ENCODE measurements at regions not wholly inside any gene's neighbourhood (a gene's known extent, or its start where the extent isn't known, plus 50 kb on each side); places are given as distances from the start of the nearest gene placed in this dataset.

DNA sequence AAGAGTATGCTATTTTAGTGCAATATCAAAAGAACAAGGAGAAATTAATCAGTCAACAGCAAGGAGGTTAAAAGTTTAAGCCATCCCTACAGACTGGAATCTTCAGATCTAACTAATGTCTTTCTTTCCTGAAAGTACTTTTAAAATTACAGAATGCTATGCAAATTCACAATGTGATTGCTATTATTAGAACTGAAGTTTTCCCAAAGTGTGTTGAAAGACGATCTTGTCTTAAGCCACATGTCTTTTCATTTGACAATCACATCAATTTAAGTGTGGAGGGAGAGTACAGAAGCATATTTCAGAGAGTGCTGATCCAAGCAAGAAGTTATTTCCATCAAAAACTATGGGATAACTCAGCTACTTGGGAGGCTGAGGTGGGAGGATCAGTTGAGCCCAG, 64.7 kb upstream of the TNIP3 start:
- DNase-seq (ENCODE audit: low spot score) (no peak), ATAC-seq (no peak)

DNA sequence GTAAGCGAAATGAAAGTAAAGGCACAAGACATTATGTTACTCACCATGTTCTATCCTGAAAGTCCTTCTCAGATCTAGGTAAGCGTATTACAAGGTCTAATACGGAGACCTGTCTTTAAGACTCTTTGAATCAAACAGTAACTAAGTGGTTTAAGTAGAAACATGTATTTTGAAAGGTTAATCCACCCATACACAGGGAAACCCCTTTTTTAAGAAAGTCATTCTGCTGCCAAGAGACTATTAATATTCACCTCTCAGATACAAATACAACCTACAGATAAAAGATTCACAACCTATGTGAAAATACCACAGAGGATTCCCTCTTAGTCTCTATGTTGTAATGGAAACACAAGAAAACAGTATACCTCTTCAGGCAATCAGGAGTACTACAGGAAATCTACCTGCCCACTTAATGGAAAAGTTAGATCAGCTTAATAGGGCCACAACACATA, 63.2 kb upstream of the TNIP3 start:
- DNase-seq (ENCODE audit: low spot score) (no peak), ATAC-seq (no peak)

DNA sequence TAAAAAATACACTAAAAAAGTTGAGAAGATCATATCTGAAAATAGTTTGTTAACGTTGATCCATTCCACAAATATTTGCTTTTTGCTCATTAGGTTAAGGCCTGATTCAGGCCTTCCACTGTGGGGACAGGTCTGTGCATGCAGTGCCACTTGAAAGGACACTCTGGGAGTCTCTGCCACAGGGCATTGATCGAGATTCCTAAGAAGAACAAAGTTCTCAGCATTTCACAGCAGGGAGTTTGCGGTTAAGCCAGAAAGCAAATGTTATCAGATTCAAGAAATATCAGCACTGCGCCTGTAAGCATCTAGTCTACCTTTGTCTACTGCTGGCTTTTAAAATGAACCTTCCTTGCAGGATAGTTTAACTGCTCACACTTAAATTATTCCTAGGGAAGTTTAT, 62.2 kb upstream of the TNIP3 start:
- DNase-seq (ENCODE audit: low spot score) (no peak), ATAC-seq (no peak)

DNA sequence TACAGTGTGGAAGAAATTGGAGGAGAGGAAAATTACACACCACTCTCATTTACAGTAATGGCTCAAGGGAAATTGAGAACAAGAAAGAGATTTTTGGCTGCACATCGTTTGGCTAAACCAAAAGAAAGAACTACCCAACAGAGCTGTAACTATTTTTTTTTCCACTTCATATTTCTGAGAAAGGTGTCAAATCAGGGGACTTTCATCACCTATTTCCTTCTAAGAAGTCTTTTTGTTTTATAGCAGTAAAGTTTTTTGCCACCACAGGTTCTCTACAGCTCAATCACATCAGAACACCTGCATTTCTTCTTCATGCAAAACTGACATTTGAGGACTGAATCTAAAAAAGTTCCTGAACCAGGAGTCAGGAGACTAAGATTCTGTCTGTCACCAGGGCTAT, 57.5 kb upstream of the TNIP3 start:
- ATAC-seq (no peak), DNase-seq (ENCODE audit: low spot score) (no peak)

DNA sequence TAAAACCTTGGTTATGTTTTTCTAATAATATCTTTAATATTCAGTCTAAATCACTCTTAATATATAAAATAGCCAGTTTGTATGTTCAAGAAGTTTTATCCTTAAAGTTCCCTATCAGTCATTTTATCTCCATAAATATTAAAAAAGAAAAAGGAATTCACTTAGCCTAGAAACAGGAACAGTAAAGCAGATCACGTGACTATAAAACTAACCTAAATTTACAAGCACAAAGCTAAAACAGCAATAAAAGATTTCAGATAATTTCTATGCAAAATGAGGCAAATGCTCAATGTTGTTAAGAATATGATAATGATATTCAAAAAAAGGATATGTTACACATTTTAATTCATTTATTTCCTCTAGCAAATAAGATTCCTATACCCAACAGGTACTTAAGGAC, 57.1 kb upstream of the TNIP3 start:
- ATAC-seq (no peak), DNase-seq (ENCODE audit: low spot score) (no peak)

DNA sequence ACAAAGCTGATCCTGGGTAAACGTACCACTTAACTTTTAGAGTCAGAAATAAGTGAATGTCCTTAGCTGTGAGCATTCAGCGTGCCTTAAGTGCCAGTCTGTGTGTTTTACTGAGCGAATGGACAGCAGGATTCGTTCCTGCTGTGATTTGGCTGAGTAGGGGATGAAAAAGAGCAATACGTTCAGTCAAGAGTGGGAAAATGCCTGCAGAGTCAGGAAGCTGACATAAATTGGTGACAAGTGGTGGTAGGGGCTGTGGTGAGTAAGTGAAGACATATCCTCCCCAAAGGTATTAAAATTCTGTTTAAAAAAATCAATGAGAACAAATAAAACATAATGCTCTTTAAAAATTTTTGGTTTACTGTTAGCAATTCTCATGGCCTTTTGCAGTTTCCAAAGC, 56.6 kb upstream of the TNIP3 start:
- DNase-seq (ENCODE audit: low spot score) (no peak), ATAC-seq (no peak)

DNA sequence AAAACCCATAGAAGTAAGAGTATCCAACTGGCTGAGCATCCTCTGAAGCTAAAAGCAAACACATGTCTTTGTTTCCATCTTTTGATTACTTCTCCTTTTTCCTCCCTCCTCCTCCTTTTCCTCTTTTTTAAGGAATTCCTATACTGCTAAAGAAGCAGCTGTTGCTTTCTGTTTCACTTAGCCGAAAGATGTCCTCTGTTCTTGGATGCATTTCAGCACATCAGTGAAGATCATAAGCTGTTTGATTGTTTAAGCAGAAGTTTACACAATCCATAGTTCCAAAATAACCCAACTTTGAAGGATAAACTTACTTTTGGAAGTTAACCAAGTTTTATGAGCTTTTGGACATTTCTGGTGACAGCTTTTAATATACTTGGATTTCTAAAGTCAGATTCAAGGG, 55.1 kb upstream of the TNIP3 start:
- ATAC-seq, result no peak
- no peak for DNase-seq (ENCODE audit: low spot score)

DNA sequence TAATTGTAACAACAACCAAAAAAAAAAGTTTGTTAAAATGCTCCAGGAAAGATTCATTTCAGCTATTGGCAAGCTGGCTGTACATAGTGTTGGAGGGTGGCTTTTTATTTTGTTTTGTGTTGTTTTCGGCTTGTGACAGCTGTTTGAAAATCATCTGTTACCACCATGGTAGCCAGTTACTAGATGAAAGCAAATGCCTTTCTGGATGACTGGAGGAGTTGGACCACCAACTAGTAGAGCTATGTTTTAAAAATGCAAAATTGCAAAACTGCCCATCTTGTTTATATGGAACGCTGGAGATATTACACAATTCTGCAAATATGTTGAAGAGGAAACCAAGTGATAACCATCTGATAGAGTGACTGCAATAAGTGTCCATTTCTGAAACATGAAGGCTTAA, 53.2 kb upstream of the TNIP3 start:
- DNase-seq (ENCODE audit: low spot score), result no peak
- no peak for ATAC-seq

DNA sequence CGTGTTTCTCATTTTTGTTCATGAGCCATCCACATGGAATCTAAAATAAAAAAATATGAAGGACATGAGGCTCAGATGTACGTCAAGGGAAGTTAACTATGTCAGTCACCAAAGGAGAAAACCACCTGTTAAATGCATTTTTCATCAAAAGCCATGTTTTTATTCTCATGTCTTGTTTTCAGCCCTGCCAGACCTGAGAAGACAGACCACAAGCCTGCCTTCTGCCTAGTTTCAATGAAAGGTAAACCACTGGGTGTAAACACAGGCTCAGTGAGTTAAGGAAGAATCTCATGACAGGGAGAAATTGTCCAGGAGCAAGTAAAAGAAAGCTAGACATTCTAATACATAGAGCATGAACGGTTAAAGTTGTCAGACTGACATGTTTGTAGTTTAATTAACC, 52.3 kb upstream of the TNIP3 start:
- DNase-seq (ENCODE audit: low spot score), result no peak
- ATAC-seq, result no peak

DNA sequence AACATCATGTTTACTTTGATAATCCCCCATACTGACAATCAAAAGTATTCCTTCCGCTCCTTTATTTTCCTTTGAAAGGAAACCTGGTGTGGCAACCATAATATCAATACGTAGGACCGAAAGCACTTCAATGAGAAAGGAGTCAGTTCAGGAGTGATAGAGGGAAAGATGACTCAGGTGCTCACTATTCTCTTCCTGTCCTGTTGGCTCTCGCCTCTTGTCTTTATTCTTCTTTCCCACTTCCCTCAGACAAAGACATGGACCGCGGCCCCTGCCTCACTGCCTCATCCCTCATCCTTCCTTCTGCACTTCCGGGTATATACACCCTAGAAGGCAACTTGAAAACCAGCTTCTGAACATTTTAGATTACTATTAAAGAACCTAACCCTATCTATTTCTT, 49.8 kb upstream of the TNIP3 start:
- ATAC-seq (no peak), DNase-seq (ENCODE audit: low spot score) (no peak)

Measured in left lobe of liver (tissue), 2 donors.